LNCAP (cell line): ENCODE measurements at regions not wholly inside any gene's neighbourhood (a gene's known extent, or its start where the extent isn't known, plus 50 kb on each side); places are given as distances from the start of the nearest gene placed in this dataset.

Experiments
- TF ChIP-seq, protein P1 (sequence below): fragments of 450-650 bp; IDR thresholded peaks from 2 replicates; pipeline ENCODE4 v1.5.1; 2017; ENCODE audit warnings: mild to moderate bottlenecking

DNA sequence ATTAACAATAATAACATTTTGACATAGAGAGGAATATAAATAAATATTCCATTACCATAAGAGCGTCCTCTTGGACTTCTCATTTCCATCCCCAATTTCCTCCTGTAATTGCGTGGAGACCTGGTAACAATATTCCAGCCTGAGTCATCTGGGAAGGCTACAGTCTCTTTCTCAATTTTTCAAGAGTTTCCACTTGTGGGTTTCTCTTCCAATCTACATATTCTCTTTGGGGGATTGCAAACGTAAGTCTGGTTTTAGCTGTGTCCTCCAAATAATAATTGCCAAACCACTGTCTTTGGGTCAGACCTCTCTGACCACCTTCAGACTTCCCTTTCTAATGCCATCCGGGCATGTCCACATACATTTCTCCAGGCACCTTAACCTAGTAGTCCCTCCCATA, 124.5 kb upstream of the USP24 start:
- TF ChIP-seq, protein P1, sequence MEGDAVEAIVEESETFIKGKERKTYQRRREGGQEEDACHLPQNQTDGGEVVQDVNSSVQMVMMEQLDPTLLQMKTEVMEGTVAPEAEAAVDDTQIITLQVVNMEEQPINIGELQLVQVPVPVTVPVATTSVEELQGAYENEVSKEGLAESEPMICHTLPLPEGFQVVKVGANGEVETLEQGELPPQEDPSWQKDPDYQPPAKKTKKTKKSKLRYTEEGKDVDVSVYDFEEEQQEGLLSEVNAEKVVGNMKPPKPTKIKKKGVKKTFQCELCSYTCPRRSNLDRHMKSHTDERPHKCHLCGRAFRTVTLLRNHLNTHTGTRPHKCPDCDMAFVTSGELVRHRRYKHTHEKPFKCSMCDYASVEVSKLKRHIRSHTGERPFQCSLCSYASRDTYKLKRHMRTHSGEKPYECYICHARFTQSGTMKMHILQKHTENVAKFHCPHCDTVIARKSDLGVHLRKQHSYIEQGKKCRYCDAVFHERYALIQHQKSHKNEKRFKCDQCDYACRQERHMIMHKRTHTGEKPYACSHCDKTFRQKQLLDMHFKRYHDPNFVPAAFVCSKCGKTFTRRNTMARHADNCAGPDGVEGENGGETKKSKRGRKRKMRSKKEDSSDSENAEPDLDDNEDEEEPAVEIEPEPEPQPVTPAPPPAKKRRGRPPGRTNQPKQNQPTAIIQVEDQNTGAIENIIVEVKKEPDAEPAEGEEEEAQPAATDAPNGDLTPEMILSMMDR, result no peak

DNA sequence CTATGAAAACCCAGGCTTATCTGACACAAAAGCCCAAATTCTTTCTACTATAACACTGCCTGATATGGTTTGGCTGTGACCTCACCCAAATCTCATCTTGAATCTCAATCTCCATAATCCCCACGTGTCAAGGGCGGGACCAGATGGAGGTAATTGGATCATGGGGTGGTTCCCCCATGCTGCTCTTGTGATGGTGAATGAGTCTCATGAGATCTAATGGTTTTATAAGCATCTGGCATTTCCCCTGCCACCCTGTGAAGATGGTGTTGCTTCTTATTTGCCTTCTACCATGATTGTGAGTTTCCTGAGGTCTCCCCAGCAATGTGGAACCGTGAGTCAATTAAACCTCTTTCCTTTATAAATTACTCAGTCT, 123.3 kb upstream of the USP24 start:
- TF ChIP-seq, protein P1, result no peak; the same call in 1 of the 2 replicates

DNA sequence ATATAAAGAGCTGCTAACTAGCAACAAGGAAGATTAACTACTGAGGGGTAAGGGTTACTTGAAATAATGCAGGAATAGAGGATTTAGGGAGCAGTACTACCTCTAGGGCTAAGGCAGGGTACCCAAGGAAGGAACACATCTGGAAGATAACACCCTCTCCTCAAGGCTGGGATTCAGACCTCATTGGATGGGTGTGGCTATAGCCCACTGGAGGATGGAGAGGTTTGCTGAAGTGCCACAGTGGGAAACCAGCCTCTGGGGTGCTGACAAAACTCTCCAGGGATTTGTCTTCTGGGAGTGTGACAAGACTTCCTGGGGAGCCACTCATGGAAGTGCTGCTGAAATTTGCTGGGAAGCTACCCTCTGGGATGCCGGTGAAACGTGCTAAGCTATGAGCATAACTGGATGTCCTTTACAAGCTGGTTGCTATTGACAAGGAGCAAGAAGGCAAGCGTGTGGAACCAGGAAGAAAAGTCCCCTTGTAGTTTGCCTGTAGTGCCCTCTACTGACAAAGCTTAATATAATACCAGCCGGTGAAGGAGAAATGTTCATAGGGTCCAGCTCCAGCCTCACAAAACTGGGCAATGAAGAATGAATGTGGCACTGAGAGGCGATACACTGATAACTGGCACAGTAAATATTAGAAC, 122.8 kb upstream of the USP24 start:
- TF ChIP-seq, protein P1, result peak; percentile 68

DNA sequence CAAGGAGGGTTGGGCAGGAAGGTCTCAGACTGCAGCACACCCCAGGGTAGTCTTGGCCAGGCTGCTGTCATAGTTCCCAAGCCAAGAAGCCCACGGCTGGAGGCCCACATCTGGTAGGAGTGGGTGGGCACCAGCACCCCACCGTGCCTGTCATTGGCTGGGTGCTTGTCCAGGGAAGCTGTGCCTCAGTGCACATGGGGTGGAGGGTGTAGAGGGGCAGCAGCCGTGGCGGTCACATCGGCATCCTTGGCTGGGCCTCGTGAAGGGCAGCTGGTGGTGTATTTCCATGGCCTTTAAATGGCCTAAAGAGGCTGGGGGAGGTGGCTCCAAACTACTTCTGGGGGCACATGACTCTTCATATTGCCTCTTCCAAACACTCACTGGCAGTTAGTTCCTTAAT, 119.6 kb upstream of the USP24 start:
- TF ChIP-seq, protein P1, result no peak

DNA sequence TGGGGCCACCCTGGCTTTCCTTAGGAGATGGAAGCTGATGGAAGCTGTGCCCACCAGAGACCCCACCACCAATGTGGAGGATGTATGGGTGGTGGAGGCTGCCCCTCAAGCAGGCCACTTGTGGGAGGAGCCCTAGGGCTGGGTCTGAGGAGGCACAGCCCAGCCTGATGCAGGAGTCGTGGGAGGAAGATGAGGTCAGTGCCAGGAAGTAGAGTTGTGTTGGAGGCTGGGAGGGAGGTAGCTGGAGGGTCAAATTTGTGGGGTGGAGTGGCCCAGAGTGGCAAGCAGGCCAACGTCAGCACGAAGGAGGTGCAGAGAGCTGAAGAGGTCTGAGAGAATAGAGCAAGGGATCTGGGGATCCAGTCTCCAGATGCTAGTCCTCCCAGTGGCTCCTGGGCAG, 119.0 kb upstream of the USP24 start:
- TF ChIP-seq, protein P1, result no peak

DNA sequence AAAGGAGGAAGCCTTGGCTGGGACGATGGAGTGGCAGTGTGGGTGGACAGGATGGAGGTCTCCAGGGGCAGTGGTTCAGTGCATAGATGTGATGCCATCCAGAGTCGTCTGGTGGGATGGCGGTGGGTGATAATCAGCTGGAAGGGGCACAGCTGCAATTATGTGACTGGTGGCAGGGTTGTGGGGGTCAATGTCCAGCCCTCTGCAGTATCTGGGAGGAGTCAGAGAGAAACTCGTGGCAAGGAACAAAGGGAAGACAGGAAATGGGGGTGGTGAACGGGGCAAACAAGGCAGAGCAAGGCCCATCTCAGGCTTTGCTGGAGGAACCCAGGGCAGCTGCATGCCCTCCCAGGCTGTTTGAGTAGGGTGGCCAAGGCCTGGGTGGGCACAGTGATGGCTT, 118.3 kb upstream of the USP24 start:
- TF ChIP-seq, protein P1, result no peak

DNA sequence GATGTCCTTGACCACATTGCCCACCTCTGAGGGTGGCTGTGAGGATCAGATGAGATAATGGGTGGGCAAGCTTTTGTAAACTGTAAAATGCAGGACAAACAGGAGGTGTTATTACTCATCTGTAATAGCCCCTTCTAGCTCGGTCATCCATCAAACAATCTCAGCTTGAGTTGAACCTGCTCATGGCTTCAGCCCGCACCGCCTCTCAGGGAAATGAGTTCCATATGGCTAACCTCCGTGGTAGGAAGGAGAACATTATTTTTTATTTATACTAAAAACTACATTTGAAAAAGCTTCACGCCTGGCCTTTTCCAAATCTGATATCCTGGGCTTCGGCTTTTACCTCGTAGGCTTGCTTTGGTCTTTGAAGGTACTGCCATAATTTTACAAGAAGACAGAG, 116.2 kb upstream of the USP24 start:
- TF ChIP-seq, protein P1, result no peak
